Body of pancreas (tissue), 4 donors: ENCODE measurements at regions not wholly inside any gene's neighbourhood (a gene's known extent, or its start where the extent isn't known, plus 50 kb on each side); places are given as distances from the start of the nearest gene placed in this dataset.

Source experiments
- CTCF ChIP-seq, 7 experiments: fragments of 450-650 bp in 4 of 7; fragments of 200-600 bp in 3 of 7; sonication (generic) in 3 of 7; IDR thresholded peaks; one replicate each; pipeline ENCODE4 v1.5.1; 2016 to 2019; ENCODE audit warnings: antibody characterized with exemption in 7 of 7
- POLR2A ChIP-seq, 3 donors: fragments of 450-650 bp; IDR thresholded peaks; one replicate each; pipeline ENCODE4 v1.6.1; 2016; ENCODE audit warnings: antibody characterized with exemption in 3 of 3, mild to moderate bottlenecking in 2 of 3

GRCh38 chr11:112620621-112621394, 340.4 kb upstream of the NCAM1 start:
- TF ChIP-seq CTCF (IDR thresholded peaks at IDR 0.05) (no peak), POLR2A (IDR thresholded peaks at IDR 0.05) (no peak)
